ENCODE measurements at regions not wholly inside any gene's neighbourhood (a gene's known extent, or its start where the extent isn't known, plus 50 kb on each side); places are given as distances from the start of the nearest gene placed in this dataset.

DNA sequence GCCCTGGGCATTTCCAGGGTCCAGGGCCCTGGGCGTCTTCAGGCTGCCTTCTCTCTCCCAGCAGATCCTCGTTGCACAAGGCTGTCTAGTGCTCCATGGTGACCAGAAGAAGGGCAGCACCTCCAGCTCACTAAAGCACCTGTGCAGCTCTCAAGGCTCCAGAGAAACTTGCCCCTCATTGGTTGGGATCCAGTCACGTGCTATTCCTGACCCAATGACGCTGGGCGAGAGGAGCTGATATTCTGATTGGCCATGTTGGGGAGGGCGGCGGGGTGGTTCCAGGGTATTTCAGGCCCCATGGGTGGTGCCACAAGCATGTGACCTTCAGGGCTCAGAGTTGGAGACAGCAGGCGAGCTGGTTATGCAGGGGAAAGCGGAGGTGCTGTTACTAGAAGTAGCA is 309.1 kb downstream of the TOX3 start:
- TF ChIP-seq, protein P1, sequence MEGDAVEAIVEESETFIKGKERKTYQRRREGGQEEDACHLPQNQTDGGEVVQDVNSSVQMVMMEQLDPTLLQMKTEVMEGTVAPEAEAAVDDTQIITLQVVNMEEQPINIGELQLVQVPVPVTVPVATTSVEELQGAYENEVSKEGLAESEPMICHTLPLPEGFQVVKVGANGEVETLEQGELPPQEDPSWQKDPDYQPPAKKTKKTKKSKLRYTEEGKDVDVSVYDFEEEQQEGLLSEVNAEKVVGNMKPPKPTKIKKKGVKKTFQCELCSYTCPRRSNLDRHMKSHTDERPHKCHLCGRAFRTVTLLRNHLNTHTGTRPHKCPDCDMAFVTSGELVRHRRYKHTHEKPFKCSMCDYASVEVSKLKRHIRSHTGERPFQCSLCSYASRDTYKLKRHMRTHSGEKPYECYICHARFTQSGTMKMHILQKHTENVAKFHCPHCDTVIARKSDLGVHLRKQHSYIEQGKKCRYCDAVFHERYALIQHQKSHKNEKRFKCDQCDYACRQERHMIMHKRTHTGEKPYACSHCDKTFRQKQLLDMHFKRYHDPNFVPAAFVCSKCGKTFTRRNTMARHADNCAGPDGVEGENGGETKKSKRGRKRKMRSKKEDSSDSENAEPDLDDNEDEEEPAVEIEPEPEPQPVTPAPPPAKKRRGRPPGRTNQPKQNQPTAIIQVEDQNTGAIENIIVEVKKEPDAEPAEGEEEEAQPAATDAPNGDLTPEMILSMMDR (IDR thresholded peaks at IDR 0.05; ENCODE audit: low read depth, low read length), result no peak
- no peak for TF ChIP-seq EZH2phosphoT487 (IDR thresholded peaks at IDR 0.05; ENCODE audit: low read depth)
